ENCODE measurements at regions not wholly inside any gene's neighbourhood (a gene's known extent, or its start where the extent isn't known, plus 50 kb on each side); places are given as distances from the start of the nearest gene placed in this dataset.
"Not testable (repeated sequence)": the region's sequence is repeated elsewhere in the genome, so short reads cannot be mapped to it uniquely, and the experiment has no call there.

DNA sequence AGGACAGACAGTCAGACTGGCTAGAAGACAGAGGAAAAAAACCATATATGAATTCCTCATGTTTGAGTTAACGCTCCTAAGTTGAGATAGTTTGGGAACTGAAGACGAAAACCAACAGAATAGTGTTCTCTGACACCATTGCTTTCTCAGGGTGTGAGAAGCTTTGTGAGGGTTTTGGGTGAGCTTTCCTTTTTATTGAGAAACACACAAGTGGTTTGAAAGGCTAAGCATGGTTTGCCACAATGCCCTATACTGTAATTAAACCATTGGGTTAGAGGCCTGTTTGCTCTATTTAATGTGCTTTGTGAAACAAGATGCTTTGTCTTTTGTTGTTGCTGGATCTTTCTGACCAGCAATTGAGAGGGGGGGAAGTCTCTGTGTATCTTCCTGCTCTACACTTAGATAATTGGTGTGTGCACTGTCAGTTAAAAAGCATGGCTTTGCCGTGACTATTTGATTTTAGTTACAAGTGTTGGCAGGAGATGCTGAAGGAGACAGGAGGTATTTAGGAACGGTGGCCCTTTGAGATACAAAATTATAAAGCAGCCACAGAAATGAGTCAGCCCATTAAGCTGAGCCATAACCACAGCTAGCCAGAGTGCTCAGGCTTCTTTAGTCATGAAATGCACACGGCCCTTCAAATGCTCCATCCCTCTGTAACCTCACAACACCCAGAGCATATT is 273.0 kb upstream of the PREP start:
- H3K36me3 ChIP-seq (replicated peaks in 1 of 2; ENCODE audit: insufficient read depth in 1 of 2, low read depth in 2 of 2), result no peaks in the 10 kb centered on the region
- H3K27me3 ChIP-seq, result no peaks in the 10 kb centered on the region
- no peaks in the 10 kb centered on the region for H3K4me1 ChIP-seq
- DNase-seq (no peak), ATAC-seq (no peak)
- H3K9me3 ChIP-seq, result no peaks in the 10 kb centered on the region
- intact Hi-C loops (cut with DNase I), result no loop called here
- no peak overlapping the region for H3K27ac ChIP-seq
- H3K4me3 ChIP-seq, result no peak overlapping the region
- 38 to 47% methylated on average over 5 of the region's 5 CpGs for WGBS, 2 donors
- TF ChIP-seq, protein P1, sequence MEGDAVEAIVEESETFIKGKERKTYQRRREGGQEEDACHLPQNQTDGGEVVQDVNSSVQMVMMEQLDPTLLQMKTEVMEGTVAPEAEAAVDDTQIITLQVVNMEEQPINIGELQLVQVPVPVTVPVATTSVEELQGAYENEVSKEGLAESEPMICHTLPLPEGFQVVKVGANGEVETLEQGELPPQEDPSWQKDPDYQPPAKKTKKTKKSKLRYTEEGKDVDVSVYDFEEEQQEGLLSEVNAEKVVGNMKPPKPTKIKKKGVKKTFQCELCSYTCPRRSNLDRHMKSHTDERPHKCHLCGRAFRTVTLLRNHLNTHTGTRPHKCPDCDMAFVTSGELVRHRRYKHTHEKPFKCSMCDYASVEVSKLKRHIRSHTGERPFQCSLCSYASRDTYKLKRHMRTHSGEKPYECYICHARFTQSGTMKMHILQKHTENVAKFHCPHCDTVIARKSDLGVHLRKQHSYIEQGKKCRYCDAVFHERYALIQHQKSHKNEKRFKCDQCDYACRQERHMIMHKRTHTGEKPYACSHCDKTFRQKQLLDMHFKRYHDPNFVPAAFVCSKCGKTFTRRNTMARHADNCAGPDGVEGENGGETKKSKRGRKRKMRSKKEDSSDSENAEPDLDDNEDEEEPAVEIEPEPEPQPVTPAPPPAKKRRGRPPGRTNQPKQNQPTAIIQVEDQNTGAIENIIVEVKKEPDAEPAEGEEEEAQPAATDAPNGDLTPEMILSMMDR (IDR thresholded peaks at IDR 0.05), result no peak
- no peak for TF ChIP-seq POLR2A (IDR thresholded peaks at IDR 0.05)

DNA sequence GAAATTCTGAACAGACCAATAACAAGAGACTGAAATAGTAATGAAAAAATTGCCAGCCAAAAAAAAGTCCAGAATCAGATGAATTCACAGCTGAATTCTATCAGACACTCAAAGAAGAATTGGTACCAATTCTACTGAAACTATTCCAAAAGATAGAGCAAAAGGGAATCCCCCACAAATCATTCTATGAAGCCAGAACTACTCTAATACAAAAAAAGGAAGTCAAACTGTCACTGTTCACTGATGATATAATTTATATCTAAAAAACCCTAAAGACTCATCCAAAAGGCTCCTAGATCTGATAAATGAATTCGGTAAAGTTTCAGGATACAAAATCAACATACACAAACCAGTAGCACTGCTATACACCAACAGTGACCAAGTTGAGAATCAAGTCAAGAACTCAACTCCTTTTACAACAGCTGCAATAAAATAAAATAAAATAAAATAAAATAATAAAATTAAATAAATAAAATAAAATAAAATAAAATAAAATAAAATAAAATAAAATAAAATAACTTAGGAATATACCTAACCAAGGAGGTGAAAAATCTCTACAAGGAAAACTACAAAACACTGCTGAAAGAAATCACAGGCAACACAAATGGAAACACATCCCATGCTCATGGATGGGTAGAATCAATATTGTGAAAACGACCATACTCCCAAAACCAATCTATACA is 270.1 kb upstream of the PREP start:
- DNase-seq; ATAC-seq; H3K27me3 ChIP-seq; intact Hi-C loops (cut with DNase I); H3K4me3 ChIP-seq; H3K9me3 ChIP-seq; H3K4me1 ChIP-seq; H3K36me3 ChIP-seq (replicated peaks in 1 of 2; ENCODE audit: insufficient read depth in 1 of 2, low read depth in 2 of 2); H3K27ac ChIP-seq: not testable (repeated sequence)
- WGBS, 2 donors, result 67 to 79% methylated on average over 2 of the region's 2 CpGs

DNA sequence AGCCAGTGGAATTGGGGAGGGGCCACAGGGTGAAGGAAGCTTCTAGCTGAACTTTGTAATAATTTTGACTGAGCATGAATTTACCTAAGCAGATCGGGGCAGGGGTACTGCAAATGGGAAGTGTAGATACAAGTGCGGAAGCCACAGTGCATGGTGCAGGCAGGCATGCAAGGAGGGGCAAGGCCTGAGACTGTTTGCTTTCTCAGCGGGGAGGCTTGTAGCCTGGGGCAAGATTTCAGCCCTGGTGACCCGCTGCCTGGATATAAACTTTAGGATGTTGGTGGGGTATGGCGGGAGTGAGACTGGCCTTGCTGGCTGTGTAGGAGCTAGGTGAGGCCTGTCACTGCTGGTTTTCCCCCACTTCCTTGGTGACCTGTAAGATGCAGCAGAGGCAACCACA is 266.4 kb upstream of the PREP start:
- 80 to 87% methylated on average over 5 of the region's 5 CpGs for WGBS, 2 donors
- intact Hi-C loops (cut with DNase I), result no loop called here
- Histone ChIP-seq H3K27ac (no peak overlapping the region), H3K4me3 (no peak overlapping the region), H3K27me3 (no peaks in the 10 kb centered on the region), H3K9me3 (peaks cover 0 to 4% (median 0%) of the 10 kb centered on the region in 3 donors), H3K36me3 (replicated peaks in 1 of 2; ENCODE audit: insufficient read depth in 1 of 2, low read depth in 2 of 2) (no peaks in the 10 kb centered on the region), H3K4me1 (no peaks in the 10 kb centered on the region)
- ATAC-seq (no peak), DNase-seq (no peak)
- no peak for TF ChIP-seq POLR2A (IDR thresholded peaks at IDR 0.05)
- TF ChIP-seq, protein P1 (IDR thresholded peaks at IDR 0.05), result no peak

DNA sequence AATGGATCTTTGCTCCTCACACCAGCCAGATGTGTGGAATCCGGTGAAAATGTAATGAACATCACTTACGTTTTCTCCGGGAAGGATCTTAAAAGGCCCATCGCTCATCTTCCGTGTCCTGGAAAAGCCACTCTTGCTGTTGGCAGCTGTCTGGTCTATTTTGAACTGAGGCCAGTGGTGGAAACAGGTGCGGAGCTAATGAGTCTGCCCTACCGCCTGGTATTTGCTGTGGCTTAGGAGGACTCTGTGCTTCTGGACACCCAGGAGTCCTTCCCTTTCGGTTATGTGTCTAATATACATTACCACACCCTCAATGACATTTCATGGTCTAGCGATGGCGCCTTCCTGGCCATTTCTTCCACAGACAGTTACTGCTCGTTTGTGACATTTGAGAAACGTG is 264.2 kb upstream of the PREP start:
- WGBS, 2 donors, result 79 to 85% methylated on average over 12 of the region's 12 CpGs
- ATAC-seq, result no peak
- intact Hi-C loops (cut with DNase I), result no loop called here

DNA sequence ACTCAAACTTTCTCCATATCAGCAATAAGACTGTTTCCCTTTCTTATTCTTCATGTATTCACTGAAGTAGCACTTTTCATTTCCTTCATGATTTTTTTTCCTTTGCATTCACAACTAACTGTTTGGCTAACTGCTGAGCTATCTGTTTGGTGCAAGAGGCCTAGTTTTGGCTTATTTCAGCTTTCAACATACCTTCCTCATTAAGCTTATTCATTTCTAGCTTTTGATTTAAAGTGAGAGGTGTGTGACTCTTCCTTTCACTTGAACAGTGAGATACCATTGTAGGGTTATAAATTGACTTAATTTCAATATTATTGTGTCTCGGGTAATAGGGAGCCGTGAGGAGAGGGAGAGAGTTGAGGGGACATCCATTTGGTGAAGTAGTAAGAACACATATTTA is 262.0 kb upstream of the PREP start:
- intact Hi-C loops (cut with DNase I), result no loop called here
- no peaks in the 10 kb centered on the region for H3K4me1 ChIP-seq
- ATAC-seq, result no peak

More for the DNA sequence above, 264.2 kb upstream of the PREP start:
- Histone ChIP-seq H3K4me3 (no peak overlapping the region), H3K36me3 (replicated peaks in 1 of 2; ENCODE audit: insufficient read depth in 1 of 2, low read depth in 2 of 2) (no peaks in the 10 kb centered on the region), H3K9me3 (peaks cover 0 to 4% (median 0%) of the 10 kb centered on the region in 3 donors), H3K4me1 (no peaks in the 10 kb centered on the region), H3K27ac (no peak overlapping the region), H3K27me3 (no peaks in the 10 kb centered on the region)
- no peak for DNase-seq
- TF ChIP-seq, protein P1 (IDR thresholded peaks at IDR 0.05), result no peak
- TF ChIP-seq POLR2A (IDR thresholded peaks at IDR 0.05), result no peak

More for the DNA sequence above, 262.0 kb upstream of the PREP start:
- TF ChIP-seq POLR2A (IDR thresholded peaks at IDR 0.05), result no peak
- TF ChIP-seq, protein P1 (IDR thresholded peaks at IDR 0.05), result no peak
- DNase-seq, result no peak
- Histone ChIP-seq H3K36me3 (replicated peaks in 1 of 2; ENCODE audit: insufficient read depth in 1 of 2, low read depth in 2 of 2) (no peaks in the 10 kb centered on the region), H3K27ac (no peak overlapping the region), H3K9me3 (peaks cover 0 to 4% (median 0%) of the 10 kb centered on the region in 3 donors), H3K27me3 (no peaks in the 10 kb centered on the region), H3K4me3 (no peak overlapping the region)
- WGBS, 2 donors, result 57 to 65% methylated on average over 2 of the region's 2 CpGs

Measured in body of pancreas (tissue), 4 donors.